GM21447 (cell line): ENCODE measurements at regions not wholly inside any gene's neighbourhood (a gene's known extent, or its start where the extent isn't known, plus 50 kb on each side); places are given as distances from the start of the nearest gene placed in this dataset.
"Not testable (repeated sequence)": the region's sequence is repeated elsewhere in the genome, so short reads cannot be mapped to it uniquely, and the experiment has no call there.

ENCODE experiments used
- ATAC-seq: cut with Tn5 transposase; IDR thresholded peaks from one replicate; pipeline ENCODE4 v1.9.1; 2021; ENCODE audit not compliant: unreplicated experiment

- no peak for ATAC-seq
Measured at GRCh38 chr9:108766626-108767161, 89.1 kb downstream of the ACTL7B start.

GRCh38 chr9:108765265-108765664, 90.5 kb downstream of the ACTL7B start:
- no peak for ATAC-seq

- no peak for ATAC-seq
Measured at GRCh38 chr9:108762348-108763055, 93.3 kb downstream of the ACTL7B start.

- no peak for ATAC-seq
Measured at GRCh38 chr9:108761655-108762347, 94.0 kb downstream of the ACTL7B start.

GRCh38 chr9:108760841-108761240, 94.9 kb downstream of the ACTL7B start:
- no peak for ATAC-seq

GRCh38 chr9:108759835-108760234, 96.0 kb downstream of the ACTL7B start:
- ATAC-seq, result no peak

GRCh38 chr9:108759399-108759798, 96.4 kb downstream of the ACTL7B start:
- ATAC-seq, result no peak

- no peak for ATAC-seq
Measured at GRCh38 chr9:108756746-108757490, 98.9 kb downstream of the ACTL7B start.

- peak; percentile 91 for ATAC-seq
Measured at GRCh38 chr9:108755979-108756378, 99.8 kb downstream of the ACTL7B start.

GRCh38 chr9:108751369-108751768, 104.4 kb downstream of the ACTL7B start:
- no peak for ATAC-seq

GRCh38 chr9:108750661-108751215, 105.0 kb downstream of the ACTL7B start:
- no peak for ATAC-seq

- no peak for ATAC-seq
Measured at GRCh38 chr9:108748776-108749175, 107.0 kb downstream of the ACTL7B start.

GRCh38 chr9:108746864-108747263, 108.9 kb downstream of the ACTL7B start:
- no peak for ATAC-seq

- no peak for ATAC-seq
Measured at GRCh38 chr9:108746001-108746400, 109.8 kb downstream of the ACTL7B start.

GRCh38 chr9:108744641-108745040, 111.1 kb downstream of the ACTL7B start:
- ATAC-seq, result no peak

GRCh38 chr9:108743901-108744371, 111.8 kb downstream of the ACTL7B start:
- ATAC-seq, result no peak

- ATAC-seq, result no peak
Measured at GRCh38 chr9:108743416-108743815, 112.4 kb downstream of the ACTL7B start.

- ATAC-seq, result no peak
Measured at GRCh38 chr9:108742191-108742590, 113.6 kb downstream of the ACTL7B start.

GRCh38 chr9:108731292-108731691, 124.5 kb downstream of the ACTL7B start:
- not testable (repeated sequence) for ATAC-seq

GRCh38 chr9:108727580-108728111, 128.1 kb downstream of the ACTL7B start:
- no peak for ATAC-seq

- no peak for ATAC-seq
Measured at GRCh38 chr9:108724652-108725051, 131.1 kb downstream of the ACTL7B start.
